Panc1 (cell line): ENCODE measurements at regions not wholly inside any gene's neighbourhood (a gene's known extent, or its start where the extent isn't known, plus 50 kb on each side); places are given as distances from the start of the nearest gene placed in this dataset.

Source experiments
- ATAC-seq: fragments of 200-7000 bp; cut with Tn5 transposase; 2 replicates; pipeline ENCODE4 v1.9.1; 2020; ENCODE audit warnings: mild to moderate bottlenecking, moderate library complexity
- BruUV-seq: library from RNA; stranded (reverse); fragments of 400-500 nt; replicated peaks from 2 replicates; lab custom pipeline; 2021; lab: Mats Ljungman, UMichigan
- CTCF ChIA-PET: fragments of 300-600 bp; sonication (Branson Sonifier 250); formaldehyde crosslinking; loops from one replicate; lab custom pipeline; 2022; ENCODE audit warnings: antibody characterized with exemption; lab: Charles Lee
- POLR2A ChIA-PET: fragments of 300-600 bp; sonication (Branson Sonifier 250); formaldehyde crosslinking; loops from one replicate; lab custom pipeline; 2022; ENCODE audit warnings: antibody characterized with exemption; lab: Charles Lee
- DNase-seq: peaks from one replicate; pipeline ENCODE4 v3.0.0-alpha.2; 2010; ENCODE audit warnings: low read depth, low spot score
- H3K27ac ChIP-seq: 2 replicates; pipeline ENCODE4 v1.5.1; 2011; ENCODE audit warnings: mild to moderate bottlenecking, low read length, inconsistent platforms
- H3K27me3 ChIP-seq: fragments of 200-500 bp; sonication (Bioruptor generic); 2 replicates; pipeline ENCODE4 v1.6.0; 2014; ENCODE audit warnings: low read length, inconsistent platforms; ENCODE audit not compliant: control insufficient read depth, insufficient read depth
- H3K36me3 ChIP-seq: fragments of 200-500 bp; sonication (Bioruptor generic); 2 replicates; pipeline ENCODE4 v1.5.1; 2014; ENCODE audit warnings: inconsistent platforms, mild to moderate bottlenecking, low read length, moderate library complexity; ENCODE audit not compliant: control insufficient read depth, insufficient read depth
- H3K4me1 ChIP-seq: 2 replicates; pipeline ENCODE4 v1.5.1; 2011; ENCODE audit warnings: inconsistent platforms, mild to moderate bottlenecking, low read length, moderate library complexity; ENCODE audit not compliant: control insufficient read depth, insufficient read depth
- H3K4me3 ChIP-seq, 2 experiments: 2 replicates each; pipeline ENCODE4 v1.5.1; 2011 to 2012; ENCODE audit warnings: low read depth in 2 of 2, low read length in 2 of 2, mild to moderate bottlenecking in 2 of 2, inconsistent platforms in 1 of 2, moderate library complexity in 1 of 2
- H3K9me3 ChIP-seq: fragments of 200-500 bp; sonication (Bioruptor generic); 2 replicates; pipeline ENCODE4 v1.5.1; 2014; ENCODE audit warnings: low read depth, mild to moderate bottlenecking, inconsistent platforms, low read length, moderate library complexity; ENCODE audit not compliant: control insufficient read depth, insufficient read depth
- POLR2AphosphoS5 ChIP-seq: IDR thresholded peaks from 2 replicates; pipeline ENCODE4 v1.6.1; 2012; ENCODE audit warnings: mild to moderate bottlenecking, low read depth, low read length, moderate library complexity
- SIN3A ChIP-seq: IDR thresholded peaks from 2 replicates; pipeline ENCODE4 v1.6.1; 2012; ENCODE audit warnings: low read depth, mild to moderate bottlenecking, low read length, moderate library complexity, borderline replicate concordance; ENCODE audit not compliant: insufficient read depth
- TCF7L2 ChIP-seq: IDR thresholded peaks from 2 replicates; pipeline ENCODE4 v1.6.1; 2011; ENCODE audit warnings: mild to moderate bottlenecking, low read depth, low read length, inconsistent platforms
- in situ Hi-C: cut with HindIII; loops from 2 replicates; pipeline ENCODE4 v1.10.0; 2016; ENCODE audit warnings: low sequenced_read_pairs, low pct_unique_long_range_greater_than_20kb
- intact Hi-C: fragments of 100-400 bp; cut with micrococcal nuclease; formaldehyde crosslinking; loops from one replicate; pipeline ENCODE4 v1.10.0; 2022; ENCODE audit not compliant: unreplicated experiment
- TF ChIP-seq, protein P1 (sequence below): fragments of 450-650 bp; IDR thresholded peaks from 2 replicates; pipeline ENCODE4 v1.5.1; 2017; ENCODE audit warnings: mild to moderate bottlenecking
- TF ChIP-seq, protein P2 (sequence below), 2 experiments: IDR thresholded peaks; 2 replicates each; pipeline ENCODE4 v1.6.1; 2011 to 2012; ENCODE audit warnings: low read depth in 2 of 2, control low read depth in 1 of 2, low read length in 1 of 2, mild to moderate bottlenecking in 1 of 2, moderate library complexity in 1 of 2; ENCODE audit not compliant: insufficient read depth in 1 of 2

DNA sequence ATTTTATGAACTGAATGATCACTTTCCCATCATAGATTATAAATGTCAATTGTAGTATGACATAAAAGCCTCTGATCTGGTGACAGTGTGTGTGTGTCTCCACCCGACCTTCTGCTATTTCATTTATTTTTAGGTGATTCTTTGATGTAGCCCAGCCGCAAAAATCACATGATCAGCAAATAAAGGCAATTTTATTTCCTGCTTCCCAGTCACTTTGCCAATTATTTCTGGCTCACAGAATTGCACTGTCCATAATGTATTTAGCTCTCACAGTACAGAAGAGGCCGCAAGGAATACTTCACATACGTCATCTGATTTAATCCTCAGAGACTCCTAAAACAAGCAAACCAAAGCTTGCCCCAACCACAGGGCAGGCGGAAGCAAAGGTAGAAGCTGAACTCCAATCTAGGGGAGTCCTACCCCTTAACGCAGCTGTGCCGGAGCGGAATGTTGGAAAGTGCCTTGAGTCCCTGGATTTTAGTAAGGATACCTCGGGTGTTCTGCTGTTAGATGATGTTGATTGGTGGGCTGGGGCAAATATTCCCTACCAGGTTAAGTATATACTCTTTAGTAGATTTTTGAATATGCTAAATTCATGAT is 384.0 kb upstream of the IRX4 start:
- BruUV-seq: no TSS peak
- DNase-seq: no peak
- intact Hi-C loops: no loop called here
- Histone ChIP-seq H3K36me3 (no peaks in the 10 kb centered on the region), H3K9me3 (no peaks in the 10 kb centered on the region), H3K27me3 (peaks cover 15% of the 10 kb centered on the region; the same call in 1 of the 2 replicates), H3K27ac (no peak overlapping the region), H3K4me3 (no peak overlapping the region), H3K4me1 (no peaks in the 10 kb centered on the region)
- CTCF ChIA-PET: no interaction called here
- POLR2A ChIA-PET: no interaction called here
- ATAC-seq: no peak
- no peak for TF ChIP-seq POLR2AphosphoS5
- TF ChIP-seq TCF7L2: no peak
- TF ChIP-seq, protein P1, sequence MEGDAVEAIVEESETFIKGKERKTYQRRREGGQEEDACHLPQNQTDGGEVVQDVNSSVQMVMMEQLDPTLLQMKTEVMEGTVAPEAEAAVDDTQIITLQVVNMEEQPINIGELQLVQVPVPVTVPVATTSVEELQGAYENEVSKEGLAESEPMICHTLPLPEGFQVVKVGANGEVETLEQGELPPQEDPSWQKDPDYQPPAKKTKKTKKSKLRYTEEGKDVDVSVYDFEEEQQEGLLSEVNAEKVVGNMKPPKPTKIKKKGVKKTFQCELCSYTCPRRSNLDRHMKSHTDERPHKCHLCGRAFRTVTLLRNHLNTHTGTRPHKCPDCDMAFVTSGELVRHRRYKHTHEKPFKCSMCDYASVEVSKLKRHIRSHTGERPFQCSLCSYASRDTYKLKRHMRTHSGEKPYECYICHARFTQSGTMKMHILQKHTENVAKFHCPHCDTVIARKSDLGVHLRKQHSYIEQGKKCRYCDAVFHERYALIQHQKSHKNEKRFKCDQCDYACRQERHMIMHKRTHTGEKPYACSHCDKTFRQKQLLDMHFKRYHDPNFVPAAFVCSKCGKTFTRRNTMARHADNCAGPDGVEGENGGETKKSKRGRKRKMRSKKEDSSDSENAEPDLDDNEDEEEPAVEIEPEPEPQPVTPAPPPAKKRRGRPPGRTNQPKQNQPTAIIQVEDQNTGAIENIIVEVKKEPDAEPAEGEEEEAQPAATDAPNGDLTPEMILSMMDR: no peak
- no peak for TF ChIP-seq SIN3A
- TF ChIP-seq, protein P2, sequence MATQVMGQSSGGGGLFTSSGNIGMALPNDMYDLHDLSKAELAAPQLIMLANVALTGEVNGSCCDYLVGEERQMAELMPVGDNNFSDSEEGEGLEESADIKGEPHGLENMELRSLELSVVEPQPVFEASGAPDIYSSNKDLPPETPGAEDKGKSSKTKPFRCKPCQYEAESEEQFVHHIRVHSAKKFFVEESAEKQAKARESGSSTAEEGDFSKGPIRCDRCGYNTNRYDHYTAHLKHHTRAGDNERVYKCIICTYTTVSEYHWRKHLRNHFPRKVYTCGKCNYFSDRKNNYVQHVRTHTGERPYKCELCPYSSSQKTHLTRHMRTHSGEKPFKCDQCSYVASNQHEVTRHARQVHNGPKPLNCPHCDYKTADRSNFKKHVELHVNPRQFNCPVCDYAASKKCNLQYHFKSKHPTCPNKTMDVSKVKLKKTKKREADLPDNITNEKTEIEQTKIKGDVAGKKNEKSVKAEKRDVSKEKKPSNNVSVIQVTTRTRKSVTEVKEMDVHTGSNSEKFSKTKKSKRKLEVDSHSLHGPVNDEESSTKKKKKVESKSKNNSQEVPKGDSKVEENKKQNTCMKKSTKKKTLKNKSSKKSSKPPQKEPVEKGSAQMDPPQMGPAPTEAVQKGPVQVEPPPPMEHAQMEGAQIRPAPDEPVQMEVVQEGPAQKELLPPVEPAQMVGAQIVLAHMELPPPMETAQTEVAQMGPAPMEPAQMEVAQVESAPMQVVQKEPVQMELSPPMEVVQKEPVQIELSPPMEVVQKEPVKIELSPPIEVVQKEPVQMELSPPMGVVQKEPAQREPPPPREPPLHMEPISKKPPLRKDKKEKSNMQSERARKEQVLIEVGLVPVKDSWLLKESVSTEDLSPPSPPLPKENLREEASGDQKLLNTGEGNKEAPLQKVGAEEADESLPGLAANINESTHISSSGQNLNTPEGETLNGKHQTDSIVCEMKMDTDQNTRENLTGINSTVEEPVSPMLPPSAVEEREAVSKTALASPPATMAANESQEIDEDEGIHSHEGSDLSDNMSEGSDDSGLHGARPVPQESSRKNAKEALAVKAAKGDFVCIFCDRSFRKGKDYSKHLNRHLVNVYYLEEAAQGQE (IDR thresholded peaks at IDR 0.05; ENCODE audit: insufficient read depth in 1 of 2, low read depth in 2 of 2, low read length in 1 of 2): no peak
- in situ Hi-C loops: no loop called here

DNA sequence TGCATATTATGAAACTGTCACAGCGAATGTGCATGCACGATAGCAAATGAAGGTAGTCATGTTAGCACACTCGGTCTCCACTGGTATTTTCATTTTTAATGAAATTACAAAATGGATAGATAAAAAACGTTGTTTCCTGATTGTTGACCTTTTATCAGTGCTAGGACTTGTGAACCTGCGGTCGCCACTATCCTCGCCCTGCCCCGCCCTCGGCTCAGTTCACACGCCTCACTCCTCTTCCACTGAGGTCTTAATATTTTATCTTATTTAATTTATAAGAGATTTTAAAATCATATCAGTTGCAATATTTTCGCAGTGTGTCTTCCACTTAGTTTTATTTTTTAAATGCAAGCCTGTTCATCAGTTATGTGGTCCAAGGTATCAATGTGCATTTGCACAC is 382.6 kb upstream of the IRX4 start:
- Histone ChIP-seq H3K4me1 (no peaks in the 10 kb centered on the region), H3K36me3 (no peaks in the 10 kb centered on the region), H3K4me3 (no peak overlapping the region), H3K27ac (no peak overlapping the region), H3K27me3 (peaks cover 15% of the 10 kb centered on the region; the same call in 1 of the 2 replicates), H3K9me3 (no peaks in the 10 kb centered on the region)
- CTCF ChIA-PET: no interaction called here
- intact Hi-C loops (no loop called here), in situ Hi-C loops (no loop called here)
- POLR2A ChIA-PET: no interaction called here
- TF ChIP-seq, protein P2 (IDR thresholded peaks at IDR 0.05; ENCODE audit: insufficient read depth in 1 of 2, low read depth in 2 of 2, low read length in 1 of 2): no peak
- TF ChIP-seq TCF7L2 (no peak), POLR2AphosphoS5 (no peak), SIN3A (no peak)
- TF ChIP-seq, protein P1: no peak
- ATAC-seq (no peak), DNase-seq (no peak)
- no TSS peak for BruUV-seq
